Caco-2 (cell line): ENCODE measurements at regions not wholly inside any gene's neighbourhood (a gene's known extent, or its start where the extent isn't known, plus 50 kb on each side); places are given as distances from the start of the nearest gene placed in this dataset.

Experiments
- BruUV-seq: library from RNA; stranded (reverse); fragments of 400-500 nt; replicated peaks from 2 replicates; lab custom pipeline; 2021; lab: Mats Ljungman, UMichigan
- CTCF ChIA-PET: fragments of 300-600 bp; sonication (Branson Sonifier 250); formaldehyde crosslinking; loops from one replicate; lab custom pipeline; 2022; ENCODE audit warnings: antibody characterized with exemption; lab: Charles Lee
- POLR2A ChIA-PET: fragments of 300-600 bp; sonication (Branson Sonifier 250); formaldehyde crosslinking; loops from one replicate; lab custom pipeline; 2022; ENCODE audit warnings: antibody characterized with exemption; lab: Charles Lee
- DNase-seq, 2 experiments: peaks; one replicate each; pipeline versions ENCODE4 v3.0.0 to v3.0.0-alpha.2; 2020 to 2022
- H3K27me3 ChIP-seq: replicated peaks from 2 replicates; pipeline ENCODE4 v1.6.0; 2011; ENCODE audit warnings: low read length; ENCODE audit not compliant: control insufficient read depth, insufficient read depth
- H3K36me3 ChIP-seq: 2 replicates; pipeline ENCODE4 v1.5.1; 2011; ENCODE audit warnings: low read length; ENCODE audit not compliant: control insufficient read depth, insufficient read depth
- H3K4me1 ChIP-seq: fragments of 250-450 bp; sonication (Bioruptor Pico); 2 replicates; pipeline ENCODE4 v1.5.1; 2020; ENCODE audit warnings: mild to moderate bottlenecking
- H3K4me3 ChIP-seq: 2 replicates; pipeline ENCODE4 v1.5.1; 2011; ENCODE audit warnings: low read depth, mild to moderate bottlenecking, control low read depth, low read length
- H3K9me3 ChIP-seq: fragments of 250-450 bp; sonication (Bioruptor Pico); 2 replicates; pipeline ENCODE4 v1.5.1; 2020; ENCODE audit warnings: mild to moderate bottlenecking, moderate library complexity
- H3K27ac Mint-ChIP-seq: one replicate; pipeline ENCODE4 v1.8.0; 2022; ENCODE audit warnings: mixed read lengths; ENCODE audit not compliant: unreplicated experiment
- H3K27me3 Mint-ChIP-seq: one replicate; pipeline ENCODE4 v1.8.0; 2022; ENCODE audit warnings: mixed read lengths; ENCODE audit not compliant: insufficient read depth, unreplicated experiment
- H3K36me3 Mint-ChIP-seq: one replicate; pipeline ENCODE4 v1.8.0; 2022; ENCODE audit warnings: mild to moderate bottlenecking, mixed read lengths; ENCODE audit not compliant: insufficient read depth, unreplicated experiment
- H3K4me1 Mint-ChIP-seq: one replicate; pipeline ENCODE4 v1.8.0; 2022; ENCODE audit warnings: low read depth, mixed read lengths; ENCODE audit not compliant: unreplicated experiment
- H3K4me3 Mint-ChIP-seq: one replicate; pipeline ENCODE4 v1.8.0; 2022; ENCODE audit warnings: mild to moderate bottlenecking, moderate library complexity, mixed read lengths; ENCODE audit not compliant: unreplicated experiment
- H3K9me3 Mint-ChIP-seq: one replicate; pipeline ENCODE4 v1.8.0; 2022; ENCODE audit warnings: mixed read lengths; ENCODE audit not compliant: unreplicated experiment
- intact Hi-C: fragments of 100-400 bp; cut with micrococcal nuclease; formaldehyde crosslinking; loops from one replicate; pipeline ENCODE4 v1.10.0; 2022; ENCODE audit not compliant: unreplicated experiment
- TF ChIP-seq, protein P1 (sequence below), 2 experiments: fragments of 200-600 bp in 1 of 2; IDR thresholded peaks; 1 replicate in 1 of 2; 2 replicates in 1 of 2; pipeline versions ENCODE4 v1.5.1 to v1.8.0; 2011 to 2022; ENCODE audit warnings: antibody characterized with exemption in 1 of 2, control low read depth in 1 of 2, inconsistent platforms in 1 of 2, low read depth in 1 of 2, low read length in 1 of 2, mild to moderate bottlenecking in 1 of 2, moderate library complexity in 1 of 2; ENCODE audit not compliant: insufficient read depth in 1 of 2, severe bottlenecking in 1 of 2, unreplicated experiment in 1 of 2

DNA sequence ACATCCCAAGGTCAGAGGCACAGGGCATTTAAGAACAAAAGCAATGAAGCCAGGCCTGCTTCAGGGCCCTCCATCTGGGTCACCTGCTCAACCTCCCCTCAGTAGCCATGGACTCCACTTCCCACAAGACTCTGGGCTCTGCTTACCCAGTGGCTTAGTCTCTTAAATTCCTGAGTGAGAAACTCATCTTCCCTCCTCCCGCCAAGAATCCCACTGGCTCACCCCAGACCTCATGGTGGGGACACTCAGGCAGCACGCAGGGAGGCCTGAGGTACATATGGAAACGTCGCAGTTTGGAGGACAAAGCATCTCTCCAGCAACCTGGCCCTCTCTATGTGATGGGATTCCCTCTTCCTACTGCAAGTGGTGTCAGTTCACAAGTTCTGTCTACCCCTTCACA is 326.7 kb upstream of the CDH5 start:
- peaks cover 15% of the 10 kb centered on the region for H3K27me3 Mint-ChIP-seq

DNA sequence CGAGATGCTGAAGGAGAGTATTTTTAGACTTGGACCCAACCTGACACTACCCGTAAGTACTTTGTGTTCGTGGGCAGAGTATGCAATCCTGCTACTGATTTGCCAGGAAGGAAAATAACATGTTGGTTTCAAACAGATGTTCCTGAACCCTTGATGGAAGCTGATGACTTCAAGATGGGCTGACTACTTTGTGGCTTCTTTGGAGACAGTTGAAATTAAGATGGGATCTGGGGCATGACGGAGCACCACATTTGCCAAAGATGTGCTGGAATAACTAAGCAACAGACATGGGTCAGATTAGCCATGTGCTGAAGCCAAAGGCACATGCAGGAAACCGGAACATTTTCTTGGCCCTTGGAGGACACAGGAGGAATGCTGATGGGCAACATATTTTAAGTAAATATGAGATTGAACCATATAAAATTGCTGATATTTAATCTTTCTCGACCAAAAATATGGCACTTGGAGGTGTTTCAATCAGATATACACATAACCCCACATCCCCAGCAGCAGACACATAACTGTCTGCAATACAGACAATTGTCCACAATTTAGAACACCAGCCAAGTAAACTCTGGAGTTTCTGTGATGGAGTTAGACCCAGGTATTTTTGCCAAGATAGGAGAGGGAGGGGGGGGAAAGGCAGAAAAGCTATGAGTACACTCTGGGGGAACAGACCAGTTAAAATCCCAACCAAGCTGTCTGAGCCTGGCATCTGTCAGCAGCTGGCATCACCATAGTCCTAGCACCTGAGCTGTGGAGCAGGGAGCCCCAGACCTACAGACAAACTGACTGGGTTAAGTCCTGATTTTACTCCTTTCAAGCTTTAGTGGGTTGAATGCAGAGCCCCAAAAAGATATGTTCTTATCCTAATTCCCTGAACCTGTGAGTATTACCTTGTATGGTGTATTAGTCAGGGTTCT is 329.4 kb upstream of the CDH5 start:
- H3K27me3 Mint-ChIP-seq = peaks cover 12% of the 10 kb centered on the region
- ChIA-PET POLR2A (no interaction called here), CTCF (no interaction called here)
- intact Hi-C loops = no loop called here
- H3K9me3 Mint-ChIP-seq = no peaks in the 10 kb centered on the region
- H3K4me3 Mint-ChIP-seq = no peak overlapping the region
- no TSS peak for BruUV-seq
- no peak overlapping the region for H3K4me3 ChIP-seq
- TF ChIP-seq, protein P1, sequence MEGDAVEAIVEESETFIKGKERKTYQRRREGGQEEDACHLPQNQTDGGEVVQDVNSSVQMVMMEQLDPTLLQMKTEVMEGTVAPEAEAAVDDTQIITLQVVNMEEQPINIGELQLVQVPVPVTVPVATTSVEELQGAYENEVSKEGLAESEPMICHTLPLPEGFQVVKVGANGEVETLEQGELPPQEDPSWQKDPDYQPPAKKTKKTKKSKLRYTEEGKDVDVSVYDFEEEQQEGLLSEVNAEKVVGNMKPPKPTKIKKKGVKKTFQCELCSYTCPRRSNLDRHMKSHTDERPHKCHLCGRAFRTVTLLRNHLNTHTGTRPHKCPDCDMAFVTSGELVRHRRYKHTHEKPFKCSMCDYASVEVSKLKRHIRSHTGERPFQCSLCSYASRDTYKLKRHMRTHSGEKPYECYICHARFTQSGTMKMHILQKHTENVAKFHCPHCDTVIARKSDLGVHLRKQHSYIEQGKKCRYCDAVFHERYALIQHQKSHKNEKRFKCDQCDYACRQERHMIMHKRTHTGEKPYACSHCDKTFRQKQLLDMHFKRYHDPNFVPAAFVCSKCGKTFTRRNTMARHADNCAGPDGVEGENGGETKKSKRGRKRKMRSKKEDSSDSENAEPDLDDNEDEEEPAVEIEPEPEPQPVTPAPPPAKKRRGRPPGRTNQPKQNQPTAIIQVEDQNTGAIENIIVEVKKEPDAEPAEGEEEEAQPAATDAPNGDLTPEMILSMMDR (IDR thresholded peaks at IDR 0.05; ENCODE audit: insufficient read depth in 1 of 2, low read depth in 1 of 2, low read length in 1 of 2, severe bottlenecking in 1 of 2, unreplicated experiment in 1 of 2) = no peak
- no peaks in the 10 kb centered on the region for H3K36me3 Mint-ChIP-seq
- H3K27me3 ChIP-seq = no peaks in the 10 kb centered on the region
- H3K27ac Mint-ChIP-seq = no peak overlapping the region
- H3K4me1 ChIP-seq = no peaks in the 10 kb centered on the region
- H3K36me3 ChIP-seq = no peaks in the 10 kb centered on the region
- no peaks in the 10 kb centered on the region for H3K4me1 Mint-ChIP-seq
- no peaks in the 10 kb centered on the region for H3K9me3 ChIP-seq
- no peak for DNase-seq

More for the DNA sequence above, 326.7 kb upstream of the CDH5 start:
- no TSS peak for BruUV-seq
- TF ChIP-seq, protein P1 (IDR thresholded peaks at IDR 0.05; ENCODE audit: insufficient read depth in 1 of 2, low read depth in 1 of 2, low read length in 1 of 2, severe bottlenecking in 1 of 2, unreplicated experiment in 1 of 2) = no peak
- intact Hi-C loops = no loop called here
- no peak overlapping the region for H3K4me3 ChIP-seq
- CTCF ChIA-PET = no interaction called here
- no peaks in the 10 kb centered on the region for H3K36me3 Mint-ChIP-seq
- H3K27ac Mint-ChIP-seq = no peak overlapping the region
- DNase-seq = no peak
- no peak overlapping the region for H3K4me3 Mint-ChIP-seq
- no peaks in the 10 kb centered on the region for H3K9me3 Mint-ChIP-seq
- no peaks in the 10 kb centered on the region for H3K36me3 ChIP-seq
- no peaks in the 10 kb centered on the region for H3K4me1 ChIP-seq
- no peaks in the 10 kb centered on the region for H3K27me3 ChIP-seq
- no peaks in the 10 kb centered on the region for H3K9me3 ChIP-seq
- no peaks in the 10 kb centered on the region for H3K4me1 Mint-ChIP-seq
- POLR2A ChIA-PET = no interaction called here

DNA sequence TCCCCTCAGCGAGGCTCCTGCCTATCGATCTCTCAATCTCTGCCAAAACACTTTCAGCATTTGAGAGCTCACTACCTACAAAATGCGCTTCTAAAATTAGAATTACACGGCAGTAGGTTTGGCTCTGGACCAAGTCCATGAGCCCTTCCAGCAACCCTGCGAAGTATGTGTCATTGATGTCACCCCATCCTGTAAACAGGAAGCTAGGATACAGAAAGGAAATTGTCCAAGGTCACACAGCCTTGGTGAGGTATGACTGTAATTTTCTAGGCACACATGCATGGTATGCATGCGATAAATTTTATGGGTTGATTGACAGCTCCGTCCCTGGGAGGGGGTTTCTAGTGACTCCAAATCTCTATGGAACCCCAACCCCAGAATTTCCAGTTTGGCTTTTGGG is 330.3 kb upstream of the CDH5 start:
- H3K4me3 ChIP-seq = no peak overlapping the region
- no peak for DNase-seq
- Mint-ChIP-seq H3K27me3 (peaks cover 14% of the 10 kb centered on the region), H3K4me3 (no peak overlapping the region), H3K4me1 (no peaks in the 10 kb centered on the region), H3K9me3 (no peaks in the 10 kb centered on the region), H3K36me3 (no peaks in the 10 kb centered on the region), H3K27ac (no peak overlapping the region)
- no peaks in the 10 kb centered on the region for H3K36me3 ChIP-seq
- ChIA-PET POLR2A (no interaction called here), CTCF (no interaction called here)
- no peaks in the 10 kb centered on the region for H3K4me1 ChIP-seq
- BruUV-seq = no TSS peak
- TF ChIP-seq, protein P1 (IDR thresholded peaks at IDR 0.05; ENCODE audit: insufficient read depth in 1 of 2, low read depth in 1 of 2, low read length in 1 of 2, severe bottlenecking in 1 of 2, unreplicated experiment in 1 of 2) = no peak
- H3K27me3 ChIP-seq = no peaks in the 10 kb centered on the region
- H3K9me3 ChIP-seq = no peaks in the 10 kb centered on the region
- intact Hi-C loops = no loop called here
